ENCODE measurements at regions not wholly inside any gene's neighbourhood (a gene's known extent, or its start where the extent isn't known, plus 50 kb on each side); places are given as distances from the start of the nearest gene placed in this dataset.

- TF ChIP-seq CTCF (IDR thresholded peaks at IDR 0.05; ENCODE audit: low read depth, low read length): no peak
- DNase-seq (ENCODE audit: low read depth in 2 of 2): no peak
- H3K4me3 ChIP-seq (replicated peaks in 1 of 2; ENCODE audit: low read depth in 2 of 2, low read length in 2 of 2): no peak overlapping the region
Observed at GRCh38 chr11:97201743-97202612, 812.2 kb downstream of the JRKL start.

GRCh38 chr11:97202613-97203292, 812.9 kb downstream of the JRKL start:
- H3K4me3 ChIP-seq (replicated peaks in 1 of 2; ENCODE audit: low read depth in 2 of 2, low read length in 2 of 2): no peak overlapping the region
- no peak for DNase-seq (ENCODE audit: low read depth in 2 of 2)
- TF ChIP-seq CTCF (IDR thresholded peaks at IDR 0.05; ENCODE audit: low read depth, low read length): no peak

- DNase-seq (ENCODE audit: low read depth in 2 of 2): no peak
- no peak for TF ChIP-seq CTCF (IDR thresholded peaks at IDR 0.05; ENCODE audit: low read depth, low read length)
- H3K4me3 ChIP-seq (replicated peaks in 1 of 2; ENCODE audit: low read depth in 2 of 2, low read length in 2 of 2): no peak overlapping the region
Observed at GRCh38 chr11:97218011-97218410, 828.2 kb downstream of the JRKL start.

GRCh38 chr11:97223647-97224046, 833.8 kb downstream of the JRKL start:
- TF ChIP-seq CTCF (IDR thresholded peaks at IDR 0.05; ENCODE audit: low read depth, low read length): no peak
- H3K4me3 ChIP-seq (replicated peaks in 1 of 2; ENCODE audit: low read depth in 2 of 2, low read length in 2 of 2): no peak overlapping the region
- DNase-seq (ENCODE audit: low read depth in 2 of 2): no peak

- no peak overlapping the region for H3K4me3 ChIP-seq (replicated peaks in 1 of 2; ENCODE audit: low read depth in 2 of 2, low read length in 2 of 2)
- DNase-seq (ENCODE audit: low read depth in 2 of 2): no peak
- TF ChIP-seq CTCF (IDR thresholded peaks at IDR 0.05; ENCODE audit: low read depth, low read length): no peak
Observed at GRCh38 chr11:97224396-97224795, 834.6 kb downstream of the JRKL start.

- DNase-seq (ENCODE audit: low read depth in 2 of 2): no peak
- H3K4me3 ChIP-seq (replicated peaks in 1 of 2; ENCODE audit: low read depth in 2 of 2, low read length in 2 of 2): no peak overlapping the region
- TF ChIP-seq CTCF (IDR thresholded peaks at IDR 0.05; ENCODE audit: low read depth, low read length): no peak
Observed at GRCh38 chr11:97225794-97226193, 836.0 kb downstream of the JRKL start.
